Spinal cord (tissue), 9 donors: ENCODE measurements at regions not wholly inside any gene's neighbourhood (a gene's known extent, or its start where the extent isn't known, plus 50 kb on each side); places are given as distances from the start of the nearest gene placed in this dataset.
A peak's percentile ranks its signal among the peaks of the same experiment; 100 is the strongest.

Experiments used
- DNase-seq, 6 donors: peaks; one replicate each; pipeline versions ENCODE4 v3.0.0 to v3.0.0-alpha.2; 2013 to 2015; ENCODE audit warnings: low spot score in 6 of 6, low read depth in 4 of 6
- H3K27ac ChIP-seq: one replicate; pipeline ENCODE4 v1.5.1; 2013; ENCODE audit warnings: low read depth, low read length, control low read depth
- H3K27me3 ChIP-seq: one replicate; pipeline ENCODE4 v1.6.1; 2013; ENCODE audit warnings: low read length; ENCODE audit not compliant: control insufficient read depth, insufficient read depth
- H3K36me3 ChIP-seq: one replicate; pipeline ENCODE4 v1.6.1; 2013; ENCODE audit warnings: low read length; ENCODE audit not compliant: control insufficient read depth, insufficient read depth
- H3K4me1 ChIP-seq: one replicate; pipeline ENCODE4 v1.6.1; 2013; ENCODE audit warnings: low read length; ENCODE audit not compliant: control insufficient read depth, insufficient read depth
- H3K4me3 ChIP-seq: one replicate; pipeline ENCODE4 v1.5.1; 2013; ENCODE audit warnings: low read depth, low read length, control low read depth
- H3K9me3 ChIP-seq: one replicate; pipeline ENCODE4 v1.6.1; 2013; ENCODE audit warnings: low read length; ENCODE audit not compliant: control insufficient read depth, insufficient read depth
- WGBS: methylation state at CpG from one replicate; pipeline ENCODE4 v1.1.5; 2013; ENCODE audit warnings: missing lambda C conversion rate; ENCODE audit not compliant: insufficient coverage; 5-methylcytosine and 5-hydroxymethylcytosine counted together
- donor health status: healthy.

- Histone ChIP-seq H3K27ac (no peak overlapping the region), H3K9me3 (no peaks in the 10 kb centered on the region), H3K27me3 (peaks cover 2% of the 10 kb centered on the region), H3K36me3 (no peaks in the 10 kb centered on the region), H3K4me3 (no peak overlapping the region), H3K4me1 (peaks cover 3% of the 10 kb centered on the region)
- WGBS = 56% methylated on average over 6 of the region's 8 CpGs
- DNase-seq = no peak
These were observed 64.8 kb upstream of the LOXL4 start for GRCh38 chr10:98332623-98333269.

- Histone ChIP-seq H3K4me3 (no peak overlapping the region), H3K27me3 (peaks cover 2% of the 10 kb centered on the region), H3K4me1 (peaks cover 10% of the 10 kb centered on the region), H3K36me3 (no peaks in the 10 kb centered on the region), H3K27ac (no peak overlapping the region), H3K9me3 (no peaks in the 10 kb centered on the region)
- DNase-seq = no peak
- 100% methylated on average over 2 of the region's 6 CpGs for WGBS
These were observed 63.9 kb upstream of the LOXL4 start for GRCh38 chr10:98331885-98332284.

- Histone ChIP-seq H3K9me3 (no peaks in the 10 kb centered on the region), H3K4me3 (no peak overlapping the region), H3K36me3 (no peaks in the 10 kb centered on the region), H3K27ac (no peak overlapping the region), H3K4me1 (peaks cover 17% of the 10 kb centered on the region), H3K27me3 (peaks cover 2% of the 10 kb centered on the region)
- peak in 2 of 6 donors; percentile 13 to 52 for DNase-seq
- 73% methylated on average over 4 of the region's 7 CpGs for WGBS
These were observed 63.0 kb upstream of the LOXL4 start for GRCh38 chr10:98330987-98331386.

GRCh38 chr10:98328640-98329039 lies 60.6 kb upstream of the LOXL4 start:
- Histone ChIP-seq H3K4me3 (no peak overlapping the region), H3K9me3 (no peaks in the 10 kb centered on the region), H3K27me3 (peaks cover 2% of the 10 kb centered on the region), H3K4me1 (peaks cover 17% of the 10 kb centered on the region), H3K27ac (no peak overlapping the region), H3K36me3 (no peaks in the 10 kb centered on the region)
- no peak for DNase-seq
- WGBS = 100% methylated on average over 1 of the region's 1 CpG

GRCh38 chr10:98328163-98328562 lies 60.2 kb upstream of the LOXL4 start:
- H3K27me3 ChIP-seq = peaks cover 2% of the 10 kb centered on the region
- no peaks in the 10 kb centered on the region for H3K36me3 ChIP-seq
- H3K9me3 ChIP-seq = no peaks in the 10 kb centered on the region
- WGBS = 75% methylated on average over 1 of the region's 3 CpGs
- no peak overlapping the region for H3K27ac ChIP-seq
- H3K4me3 ChIP-seq = no peak overlapping the region
- H3K4me1 ChIP-seq = peaks cover 17% of the 10 kb centered on the region
- DNase-seq = no peak

GRCh38 chr10:98326621-98327027 lies 58.6 kb upstream of the LOXL4 start:
- H3K4me3 ChIP-seq = no peak overlapping the region
- H3K4me1 ChIP-seq = peaks cover 18% of the 10 kb centered on the region
- H3K36me3 ChIP-seq = no peaks in the 10 kb centered on the region
- no peaks in the 10 kb centered on the region for H3K9me3 ChIP-seq
- no peak overlapping the region for H3K27ac ChIP-seq
- DNase-seq = peak in 4 of 6 donors; percentile 57 to 94 (median 80)
- WGBS = 6% methylated on average over 15 of the region's 15 CpGs
- H3K27me3 ChIP-seq = no peaks in the 10 kb centered on the region

GRCh38 chr10:98323221-98324164 lies 55.5 kb upstream of the LOXL4 start:
- peak in 1 of 6 donors; percentile 35 for DNase-seq
- H3K36me3 ChIP-seq = no peaks in the 10 kb centered on the region
- H3K9me3 ChIP-seq = no peaks in the 10 kb centered on the region
- no peaks in the 10 kb centered on the region for H3K27me3 ChIP-seq
- peaks cover 27% of the 10 kb centered on the region for H3K4me1 ChIP-seq
- no peak overlapping the region for H3K4me3 ChIP-seq
- H3K27ac ChIP-seq = no peak overlapping the region
- WGBS = 78% methylated on average over 1 of the region's 4 CpGs

GRCh38 chr10:98321186-98321780 lies 53.3 kb upstream of the LOXL4 start:
- 64% methylated on average over 18 of the region's 18 CpGs for WGBS
- H3K27ac ChIP-seq = no peak overlapping the region
- H3K36me3 ChIP-seq = no peaks in the 10 kb centered on the region
- no peak overlapping the region for H3K4me3 ChIP-seq
- peaks cover 11% of the 10 kb centered on the region for H3K4me1 ChIP-seq
- H3K27me3 ChIP-seq = no peaks in the 10 kb centered on the region
- DNase-seq = peak in 1 of 6 donors; percentile 80
- no peaks in the 10 kb centered on the region for H3K9me3 ChIP-seq

- Histone ChIP-seq H3K9me3 (no peaks in the 10 kb centered on the region), H3K4me1 (peaks cover 10% of the 10 kb centered on the region), H3K4me3 (no peak overlapping the region), H3K27ac (no peak overlapping the region), H3K27me3 (no peaks in the 10 kb centered on the region), H3K36me3 (no peaks in the 10 kb centered on the region)
- DNase-seq = peak in 1 of 6 donors; percentile 28
- 64% methylated on average over 4 of the region's 8 CpGs for WGBS
These were observed 52.6 kb upstream of the LOXL4 start for GRCh38 chr10:98320486-98321185.
